T-helper 2 cell treated with Interferon-gamma antibody and Interleukin-4, amounts not matched to agents 100 ng/mL and 5 ng/mL, for 36 hours (primary cell): ENCODE measurements at regions not wholly inside any gene's neighbourhood (a gene's known extent, or its start where the extent isn't known, plus 50 kb on each side); places are given as distances from the start of the nearest gene placed in this dataset.

Experiments used
- intact Hi-C: fragments of 100-400 bp; cut with micrococcal nuclease; formaldehyde crosslinking; loops from one replicate; pipeline ENCODE4 v1.15.1; 2023

- intact Hi-C loops, result no loop called here
Observed at GRCh38 chr11:116172156-116172555, 600.6 kb downstream of the BUD13 start.

GRCh38 chr11:116171271-116172140 is 601.3 kb downstream of the BUD13 start:
- intact Hi-C loops, result no loop called here

GRCh38 chr11:116170526-116171120 is 602.2 kb downstream of the BUD13 start:
- intact Hi-C loops, result no loop called here

- intact Hi-C loops, result no loop called here
Observed at GRCh38 chr11:116169776-116170175, 603.0 kb downstream of the BUD13 start.

- intact Hi-C loops, result no loop called here
Observed at GRCh38 chr11:116168459-116168787, 604.4 kb downstream of the BUD13 start.

- intact Hi-C loops, result no loop called here
Observed at GRCh38 chr11:116167706-116168458, 604.9 kb downstream of the BUD13 start.

- intact Hi-C loops, result no loop called here
Observed at GRCh38 chr11:116166573-116167465, 606.0 kb downstream of the BUD13 start.

GRCh38 chr11:116164843-116165242 is 607.9 kb downstream of the BUD13 start:
- intact Hi-C loops, result no loop called here

GRCh38 chr11:116162886-116163230 is 609.9 kb downstream of the BUD13 start:
- intact Hi-C loops, result no loop called here

GRCh38 chr11:116162086-116162885 is 610.5 kb downstream of the BUD13 start:
- intact Hi-C loops, result no loop called here

GRCh38 chr11:116148645-116149044 is 624.1 kb downstream of the BUD13 start:
- intact Hi-C loops, result no loop called here

GRCh38 chr11:116148056-116148455 is 624.7 kb downstream of the BUD13 start:
- intact Hi-C loops, result no loop called here

- intact Hi-C loops, result no loop called here
Observed at GRCh38 chr11:116145187-116145865, 627.5 kb downstream of the BUD13 start.

- intact Hi-C loops, result no loop called here
Observed at GRCh38 chr11:116144387-116144958, 628.3 kb downstream of the BUD13 start.

- intact Hi-C loops, result no loop called here
Observed at GRCh38 chr11:116138280-116138679, 634.1 kb upstream of the CADM1 start.

- intact Hi-C loops, result no loop called here
Observed at GRCh38 chr11:116137753-116138152, 633.5 kb upstream of the CADM1 start.

- intact Hi-C loops, result no loop called here
Observed at GRCh38 chr11:116136987-116137674, 632.9 kb upstream of the CADM1 start.

- intact Hi-C loops, result no loop called here
Observed at GRCh38 chr11:116135891-116136290, 631.7 kb upstream of the CADM1 start.

GRCh38 chr11:116134450-116134849 is 630.2 kb upstream of the CADM1 start:
- intact Hi-C loops, result no loop called here
